Prostate gland (tissue), 2 donors: ENCODE measurements at regions not wholly inside any gene's neighbourhood (a gene's known extent, or its start where the extent isn't known, plus 50 kb on each side); places are given as distances from the start of the nearest gene placed in this dataset.

Experiments
- CTCF ChIP-seq, 4 experiments: fragments of 200-600 bp in 2 of 4; fragments of 450-650 bp in 2 of 4; sonication (generic) in 2 of 4; IDR thresholded peaks; 1 replicate in 3 of 4; 2 replicates in 1 of 4; pipeline ENCODE4 v1.5.1; 2016 to 2019; ENCODE audit warnings: antibody characterized with exemption in 4 of 4, mild to moderate bottlenecking in 2 of 4, moderate library complexity in 2 of 4
- POLR2A ChIP-seq: fragments of 450-650 bp; IDR thresholded peaks from one replicate; pipeline ENCODE4 v1.6.1; 2016; ENCODE audit warnings: antibody characterized with exemption, mild to moderate bottlenecking

GRCh38 chr4:24335616-24336015 is 248.7 kb downstream of the DHX15 start:
- TF ChIP-seq CTCF (IDR thresholded peaks at IDR 0.05) = no peak
- TF ChIP-seq POLR2A = no peak
